ENCODE measurements at regions not wholly inside any gene's neighbourhood (a gene's known extent, or its start where the extent isn't known, plus 50 kb on each side); places are given as distances from the start of the nearest gene placed in this dataset.
"Not testable (repeated sequence)": the region's sequence is repeated elsewhere in the genome, so short reads cannot be mapped to it uniquely, and the experiment has no call there.

- POLR2A ChIA-PET: no interaction called here
- H3K9me3 Mint-ChIP-seq (ENCODE audit: low read depth): peaks cover 3% of the 10 kb centered on the region
- H3K36me3 Mint-ChIP-seq (ENCODE audit: low read depth): no peaks in the 10 kb centered on the region
- intact Hi-C loops (cut with DNase I, micrococcal nuclease): no loop called here
- ATAC-seq (no peak), DNase-seq (no peak)
- H3K27me3 Mint-ChIP-seq: no peaks in the 10 kb centered on the region
- H3K27ac Mint-ChIP-seq: no peak overlapping the region
- CTCF ChIA-PET: no interaction called here
- H3K4me1 Mint-ChIP-seq: no peaks in the 10 kb centered on the region
- H3K4me3 Mint-ChIP-seq: no peak overlapping the region
Observed at GRCh38 chr6:84575264-84575663, 189.1 kb downstream of the TBX18 start.

DNA sequence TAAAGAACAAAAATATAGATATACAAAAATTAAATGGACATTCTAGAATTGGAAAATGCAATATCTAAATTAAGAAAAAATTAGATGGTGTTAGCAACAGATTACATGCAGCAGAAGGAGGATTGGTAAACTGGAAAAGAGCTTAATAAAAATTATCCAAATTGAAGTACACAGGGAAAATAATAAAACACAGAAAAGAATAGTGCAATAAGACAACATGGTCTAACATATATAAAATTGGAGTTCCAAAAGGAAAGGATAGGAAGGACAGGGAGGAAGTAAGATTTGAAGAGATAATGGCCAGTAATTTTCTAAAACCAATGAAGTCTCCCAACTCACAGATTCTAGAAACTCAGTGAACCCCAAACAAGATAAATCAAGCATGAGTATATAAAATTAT, 194.5 kb downstream of the TBX18 start:
- ATAC-seq: no peak
- no peak for DNase-seq
- Mint-ChIP-seq H3K9me3 (ENCODE audit: low read depth) (peaks cover 9% of the 10 kb centered on the region), H3K27ac (no peak overlapping the region), H3K27me3 (no peaks in the 10 kb centered on the region), H3K4me3 (no peak overlapping the region), H3K36me3 (ENCODE audit: low read depth) (no peaks in the 10 kb centered on the region), H3K4me1 (no peaks in the 10 kb centered on the region)
- CTCF ChIA-PET: no interaction called here
- POLR2A ChIA-PET: no interaction called here
- intact Hi-C loops (cut with DNase I, micrococcal nuclease): no loop called here

- Mint-ChIP-seq H3K36me3 (ENCODE audit: low read depth) (no peaks in the 10 kb centered on the region), H3K27ac (no peak overlapping the region), H3K27me3 (no peaks in the 10 kb centered on the region), H3K4me3 (no peak overlapping the region), H3K9me3 (ENCODE audit: low read depth) (peaks cover 9% of the 10 kb centered on the region), H3K4me1 (no peaks in the 10 kb centered on the region)
- ATAC-seq: no peak
- intact Hi-C loops (cut with DNase I, micrococcal nuclease): no loop called here
- ChIA-PET CTCF (no interaction called here), POLR2A (no interaction called here)
- no peak for DNase-seq
Observed at GRCh38 chr6:84568971-84569370, 195.4 kb downstream of the TBX18 start.

DNA sequence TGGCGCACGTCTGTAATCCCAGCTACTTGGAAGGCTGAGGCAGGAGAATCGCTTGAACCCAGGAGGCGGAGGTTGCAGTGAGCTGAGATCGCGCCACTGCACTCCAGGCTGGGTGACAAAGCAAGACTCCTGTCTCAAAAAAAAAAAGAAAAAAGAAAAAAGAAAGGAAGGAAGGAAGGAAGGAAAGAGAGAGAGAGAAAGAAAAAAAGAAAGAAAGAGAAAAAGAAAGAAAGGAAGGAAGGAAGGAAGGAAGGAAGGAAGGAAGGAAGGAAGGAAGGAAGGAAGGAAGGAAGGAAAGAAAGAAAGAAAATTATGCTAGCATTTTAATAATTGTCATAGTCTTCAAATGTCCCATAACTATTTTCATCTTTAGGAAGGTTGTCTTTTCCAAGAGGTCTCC, 198.7 kb downstream of the TBX18 start:
- H3K27ac Mint-ChIP-seq; ATAC-seq; H3K27me3 Mint-ChIP-seq; H3K36me3 Mint-ChIP-seq (ENCODE audit: low read depth); intact Hi-C loops (cut with DNase I, micrococcal nuclease); POLR2A ChIA-PET; H3K4me1 Mint-ChIP-seq; CTCF ChIA-PET; H3K4me3 Mint-ChIP-seq; DNase-seq: not testable (repeated sequence)
- peaks cover 11% of the 10 kb centered on the region for H3K9me3 Mint-ChIP-seq (ENCODE audit: low read depth)

DNA sequence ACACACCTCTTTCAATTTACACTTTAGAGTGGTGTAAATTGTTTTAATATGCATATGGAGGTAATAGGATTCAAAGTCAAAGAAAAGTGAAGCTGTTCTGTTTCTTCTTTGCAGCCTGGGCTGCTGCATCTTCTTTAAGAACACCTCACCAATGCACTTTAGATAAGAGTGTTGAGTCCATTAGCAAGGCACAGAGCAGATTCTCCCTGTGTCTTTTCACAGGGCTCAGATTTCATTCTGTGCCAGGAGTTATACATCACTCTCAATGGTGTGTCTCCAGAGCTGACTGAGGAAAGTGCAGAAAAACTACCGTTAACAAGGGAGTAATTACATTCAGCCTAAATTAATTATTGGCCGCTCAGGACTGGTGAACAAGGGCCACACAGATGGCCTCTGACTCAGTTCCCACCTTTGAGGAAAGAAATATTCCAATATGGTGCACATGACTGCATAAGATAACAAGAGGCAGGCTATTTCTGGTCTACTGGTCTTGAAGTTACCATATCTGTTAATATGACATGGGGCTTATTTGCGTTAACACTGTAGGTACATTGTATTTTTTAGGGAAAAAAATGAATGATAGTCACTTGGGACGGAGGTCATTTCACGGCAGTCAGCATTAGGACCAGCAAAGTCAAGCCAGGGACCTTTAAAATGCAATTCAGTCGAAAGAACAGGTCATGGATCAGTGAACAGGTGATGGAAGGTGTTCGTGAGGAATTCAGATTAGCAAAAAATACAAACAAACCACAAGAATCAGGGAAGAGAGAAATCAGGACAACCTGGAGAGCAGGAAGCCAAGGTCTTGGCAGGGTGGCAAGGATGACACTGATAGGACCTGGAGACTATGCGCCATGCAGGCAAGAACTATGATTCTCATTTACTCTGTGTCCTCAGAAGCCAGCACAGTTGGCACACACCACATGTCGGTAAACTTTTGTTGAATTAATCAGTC, 203.7 kb downstream of the TBX18 start:
- Mint-ChIP-seq H3K36me3 (ENCODE audit: low read depth) (no peaks in the 10 kb centered on the region), H3K4me3 (no peak overlapping the region), H3K27ac (no peak overlapping the region), H3K9me3 (ENCODE audit: low read depth) (peaks cover 5% of the 10 kb centered on the region), H3K4me1 (no peaks in the 10 kb centered on the region), H3K27me3 (no peaks in the 10 kb centered on the region)
- ATAC-seq (no peak), DNase-seq (no peak)
- ChIA-PET CTCF (interaction anchor here (0.6 kb wide), 1 partner anchor 558 kb away, joined by 3 read pairs; no protein-coding TSS in a partner anchor), POLR2A (no interaction called here)
- intact Hi-C loops (cut with DNase I, micrococcal nuclease): no loop called here

DNA sequence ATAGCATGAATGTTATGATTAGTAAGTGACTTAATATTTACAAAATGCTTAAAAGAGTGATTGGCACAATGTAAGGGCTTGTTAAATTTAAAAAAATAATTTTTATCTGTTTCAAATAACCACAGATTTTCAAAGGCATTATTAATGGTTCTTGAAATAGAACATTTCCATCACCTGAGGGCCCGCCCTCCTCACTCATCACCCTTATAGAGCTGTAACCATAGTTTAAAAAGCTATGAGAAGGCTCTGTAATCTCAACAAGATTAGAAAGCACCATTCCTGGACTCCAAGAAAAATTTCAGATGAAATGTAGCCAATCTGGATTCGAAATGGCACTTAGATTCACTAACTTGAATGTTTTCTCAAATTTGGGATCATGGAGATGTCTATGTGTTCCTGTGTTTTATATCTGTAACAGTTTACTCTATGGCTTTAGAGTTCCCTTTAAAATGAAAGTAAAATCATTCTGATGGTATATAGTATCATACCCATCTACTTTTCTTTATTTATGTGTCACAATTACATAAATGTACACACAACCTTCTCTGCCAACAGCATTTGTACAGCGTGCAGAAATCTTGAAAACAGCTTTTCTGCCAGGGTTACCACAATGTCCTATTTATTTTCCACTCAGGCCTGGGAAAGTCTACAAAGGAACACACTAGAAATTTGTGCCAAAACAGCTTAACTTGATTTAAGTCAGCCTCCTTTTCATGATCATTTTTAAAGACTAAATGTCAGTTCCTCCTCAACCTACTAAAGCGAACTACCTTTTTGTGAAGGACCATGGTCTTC, 207.7 kb downstream of the TBX18 start:
- CTCF ChIA-PET: no interaction called here
- intact Hi-C loops (cut with DNase I, micrococcal nuclease): no loop called here
- POLR2A ChIA-PET: interaction anchor here (0.6 kb wide), 1 partner anchor 697 kb away, joined by 3 read pairs; no protein-coding TSS in a partner anchor
- Mint-ChIP-seq H3K4me3 (no peak overlapping the region), H3K36me3 (ENCODE audit: low read depth) (no peaks in the 10 kb centered on the region), H3K9me3 (ENCODE audit: low read depth) (peaks cover 2% of the 10 kb centered on the region), H3K27me3 (no peaks in the 10 kb centered on the region), H3K4me1 (no peaks in the 10 kb centered on the region), H3K27ac (no peak overlapping the region)
- DNase-seq (no peak), ATAC-seq (no peak)

- Mint-ChIP-seq H3K9me3 (ENCODE audit: low read depth) (no peaks in the 10 kb centered on the region), H3K4me3 (no peak overlapping the region), H3K36me3 (ENCODE audit: low read depth) (no peaks in the 10 kb centered on the region), H3K27me3 (no peaks in the 10 kb centered on the region), H3K27ac (no peak overlapping the region), H3K4me1 (no peaks in the 10 kb centered on the region)
- ATAC-seq (no peak), DNase-seq (no peak)
- CTCF ChIA-PET: no interaction called here
- POLR2A ChIA-PET: no interaction called here
- intact Hi-C loops (cut with DNase I, micrococcal nuclease): no loop called here
Observed at GRCh38 chr6:84554706-84555105, 209.7 kb downstream of the TBX18 start.

- ChIA-PET CTCF (no interaction called here), POLR2A (no interaction called here)
- no peak overlapping the region for H3K27ac Mint-ChIP-seq
- intact Hi-C loops (cut with DNase I, micrococcal nuclease): no loop called here
- no peaks in the 10 kb centered on the region for H3K4me1 Mint-ChIP-seq
- H3K9me3 Mint-ChIP-seq (ENCODE audit: low read depth): no peaks in the 10 kb centered on the region
- no peaks in the 10 kb centered on the region for H3K27me3 Mint-ChIP-seq
- DNase-seq (no peak), ATAC-seq (no peak)
- H3K36me3 Mint-ChIP-seq (ENCODE audit: low read depth): no peaks in the 10 kb centered on the region
- no peak overlapping the region for H3K4me3 Mint-ChIP-seq
Observed at GRCh38 chr6:84554074-84554473, 210.3 kb downstream of the TBX18 start.

- Mint-ChIP-seq H3K4me1 (no peaks in the 10 kb centered on the region), H3K4me3 (no peak overlapping the region), H3K27me3 (no peaks in the 10 kb centered on the region), H3K36me3 (ENCODE audit: low read depth) (no peaks in the 10 kb centered on the region), H3K9me3 (ENCODE audit: low read depth) (no peaks in the 10 kb centered on the region), H3K27ac (no peak overlapping the region)
- ChIA-PET POLR2A (no interaction called here), CTCF (no interaction called here)
- no peak for DNase-seq
- no peak for ATAC-seq
- intact Hi-C loops (cut with DNase I, micrococcal nuclease): no loop called here
Observed at GRCh38 chr6:84553527-84553926, 210.9 kb downstream of the TBX18 start.

GRCh38 chr6:84551797-84552196, 212.6 kb downstream of the TBX18 start:
- Mint-ChIP-seq H3K9me3 (ENCODE audit: low read depth) (no peaks in the 10 kb centered on the region), H3K4me1 (no peaks in the 10 kb centered on the region), H3K27ac (no peak overlapping the region), H3K36me3 (ENCODE audit: low read depth) (no peaks in the 10 kb centered on the region), H3K27me3 (no peaks in the 10 kb centered on the region), H3K4me3 (no peak overlapping the region)
- ATAC-seq: no peak
- no peak for DNase-seq
- intact Hi-C loops (cut with DNase I, micrococcal nuclease): no loop called here
- CTCF ChIA-PET: no interaction called here
- POLR2A ChIA-PET: no interaction called here

DNA sequence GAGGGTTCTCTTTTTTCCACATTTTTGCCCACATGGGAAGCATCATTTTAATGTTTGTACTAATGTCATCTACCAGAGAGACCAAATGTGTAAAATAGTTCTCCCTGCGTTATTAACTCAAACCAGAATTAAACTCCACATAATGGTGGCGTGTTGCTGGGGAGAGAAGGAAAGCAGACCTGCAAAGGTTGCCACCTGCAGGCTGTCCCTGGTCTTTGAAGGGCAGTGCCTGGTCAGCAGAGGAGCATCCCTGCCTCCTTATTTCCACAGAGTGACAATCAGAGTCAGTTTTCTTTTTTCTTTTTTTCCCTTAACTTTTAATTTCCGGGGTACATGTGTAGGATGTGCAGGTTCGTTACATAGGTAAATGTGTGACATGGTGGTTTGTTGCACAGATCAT, 214.5 kb downstream of the TBX18 start:
- intact Hi-C loops (cut with DNase I, micrococcal nuclease): no loop called here
- ChIA-PET POLR2A (no interaction called here), CTCF (no interaction called here)
- Mint-ChIP-seq H3K4me1 (no peaks in the 10 kb centered on the region), H3K36me3 (ENCODE audit: low read depth) (no peaks in the 10 kb centered on the region), H3K9me3 (ENCODE audit: low read depth) (no peaks in the 10 kb centered on the region), H3K27me3 (no peaks in the 10 kb centered on the region), H3K4me3 (no peak overlapping the region), H3K27ac (no peak overlapping the region)
- DNase-seq (no peak), ATAC-seq (no peak)

DNA sequence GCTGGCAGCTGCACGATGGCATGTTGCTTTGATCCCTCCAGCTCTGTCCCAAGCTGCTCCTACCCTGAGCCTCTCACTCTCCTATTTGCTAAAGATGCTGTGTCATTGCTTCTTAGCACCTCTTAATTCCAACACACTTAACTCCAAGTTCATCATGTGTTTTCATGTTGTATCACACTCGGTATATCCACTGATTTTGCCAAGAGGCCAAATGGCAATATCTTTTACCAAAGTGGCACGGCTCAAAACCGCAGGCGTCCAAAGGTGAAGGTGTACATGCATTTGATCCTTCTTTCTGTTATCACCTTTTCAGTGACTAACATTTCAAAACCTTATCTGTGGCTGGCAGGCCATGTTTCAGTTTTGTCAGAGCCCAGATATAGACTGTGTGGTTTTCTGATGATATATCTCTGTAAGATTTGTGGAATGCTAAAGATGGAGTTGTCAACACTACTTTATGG, 217.0 kb downstream of the TBX18 start:
- H3K4me3 Mint-ChIP-seq: no peak overlapping the region

More for the DNA sequence above, 217.0 kb downstream of the TBX18 start:
- POLR2A ChIA-PET: no interaction called here
- CTCF ChIA-PET: no interaction called here
- Mint-ChIP-seq H3K27me3 (no peaks in the 10 kb centered on the region), H3K27ac (no peak overlapping the region), H3K9me3 (ENCODE audit: low read depth) (peaks cover 3% of the 10 kb centered on the region), H3K4me1 (no peaks in the 10 kb centered on the region), H3K36me3 (ENCODE audit: low read depth) (no peaks in the 10 kb centered on the region)
- DNase-seq: no peak
- no peak for ATAC-seq
- intact Hi-C loops (cut with DNase I, micrococcal nuclease): no loop called here
